HG02981 (cell line): ENCODE measurements at regions not wholly inside any gene's neighbourhood (a gene's known extent, or its start where the extent isn't known, plus 50 kb on each side); places are given as distances from the start of the nearest gene placed in this dataset.

Experiments
- ATAC-seq: cut with Tn5 transposase; IDR thresholded peaks from one replicate; pipeline ENCODE4 v1.9.1; 2021; ENCODE audit warnings: mild to moderate bottlenecking, moderate library complexity; ENCODE audit not compliant: unreplicated experiment

DNA sequence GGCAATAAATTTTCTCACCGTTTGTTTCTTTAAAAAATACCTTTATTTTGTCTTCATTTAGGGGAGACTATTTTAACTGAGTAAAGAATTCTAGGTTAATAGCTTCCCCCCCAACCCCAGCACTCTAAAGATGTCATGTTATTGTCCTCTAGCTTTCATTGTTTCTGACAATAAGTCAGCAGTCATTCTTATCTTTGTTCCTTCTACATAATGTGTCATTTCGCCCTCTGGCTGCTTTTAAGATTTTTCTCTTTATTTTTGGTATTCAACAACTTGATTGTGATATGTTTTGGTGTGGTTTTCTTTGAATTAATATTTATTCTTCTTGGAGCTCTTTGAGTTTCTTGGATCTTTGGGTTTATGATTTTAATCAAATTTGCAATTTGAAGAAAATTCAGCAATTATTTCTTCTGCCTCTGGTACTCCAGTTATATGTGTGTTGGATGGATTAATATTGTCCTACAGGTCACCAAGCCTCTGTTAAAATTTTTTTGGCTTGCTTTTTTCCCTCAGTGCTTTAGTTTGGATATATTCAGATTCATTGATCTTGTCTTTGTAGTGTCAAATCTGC is 64.6 kb upstream of the ELN start:
- ATAC-seq, result no peak

DNA sequence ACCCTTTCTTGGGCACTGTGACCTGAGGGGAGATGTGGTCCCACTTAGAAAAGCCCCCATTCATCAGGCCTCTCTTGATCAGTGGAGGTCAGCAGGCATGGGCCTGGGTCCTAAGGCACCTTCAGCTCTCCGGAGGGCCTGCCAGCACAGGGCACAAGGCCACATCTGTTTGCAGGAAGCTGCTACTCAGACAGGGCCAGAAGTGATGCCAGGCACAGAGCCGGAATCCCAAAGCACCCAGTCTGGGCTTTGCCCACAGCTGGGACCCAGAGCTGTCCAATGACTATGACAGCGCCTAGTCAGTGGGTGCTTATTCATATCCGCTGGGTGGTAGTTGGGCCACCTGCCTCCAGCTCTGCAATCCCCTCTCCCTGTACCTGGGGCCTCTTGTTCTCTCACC is 63.2 kb upstream of the ELN start:
- no peak for ATAC-seq

DNA sequence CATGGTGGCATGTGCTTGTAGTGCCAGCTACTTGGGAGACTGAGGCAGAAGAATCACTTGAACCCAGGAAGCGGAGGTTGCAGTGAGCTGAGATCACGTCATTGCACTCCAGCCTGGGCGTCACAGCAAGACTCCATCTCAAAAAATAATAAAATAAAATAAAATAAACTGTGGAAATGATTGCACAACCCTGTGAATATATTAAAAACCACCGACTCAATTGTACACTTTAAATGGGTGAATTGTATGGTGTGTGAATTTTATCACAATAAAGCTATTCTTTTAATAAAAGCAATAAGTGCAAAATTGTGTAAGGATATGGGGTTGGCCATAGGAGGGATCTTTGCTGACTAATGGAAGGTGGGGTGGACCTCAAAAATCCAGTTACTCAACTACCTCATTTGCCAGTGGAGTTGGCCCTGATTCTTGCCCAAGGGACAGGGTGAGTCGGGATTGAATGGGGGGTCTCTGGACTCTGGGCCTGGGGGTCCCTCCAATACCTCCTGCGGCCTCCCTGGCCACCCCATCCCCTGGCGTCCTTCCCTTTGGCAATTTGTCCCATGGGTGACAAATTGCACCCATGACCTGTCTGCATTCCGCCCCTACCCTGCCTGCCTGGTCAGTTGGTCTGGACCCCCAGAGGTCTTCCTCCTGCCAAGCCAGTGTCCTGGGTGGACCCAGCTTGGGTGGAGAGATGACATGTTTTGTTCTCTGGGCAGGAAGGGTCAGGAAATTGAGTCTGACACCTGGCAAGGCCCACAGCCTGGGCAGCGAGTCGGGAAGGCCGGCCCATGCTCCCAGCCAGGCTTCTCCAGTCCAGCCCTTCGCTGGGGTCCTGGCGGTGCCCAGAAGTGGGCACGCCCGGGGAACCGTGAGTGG is 61.7 kb upstream of the ELN start:
- ATAC-seq, result no peak

DNA sequence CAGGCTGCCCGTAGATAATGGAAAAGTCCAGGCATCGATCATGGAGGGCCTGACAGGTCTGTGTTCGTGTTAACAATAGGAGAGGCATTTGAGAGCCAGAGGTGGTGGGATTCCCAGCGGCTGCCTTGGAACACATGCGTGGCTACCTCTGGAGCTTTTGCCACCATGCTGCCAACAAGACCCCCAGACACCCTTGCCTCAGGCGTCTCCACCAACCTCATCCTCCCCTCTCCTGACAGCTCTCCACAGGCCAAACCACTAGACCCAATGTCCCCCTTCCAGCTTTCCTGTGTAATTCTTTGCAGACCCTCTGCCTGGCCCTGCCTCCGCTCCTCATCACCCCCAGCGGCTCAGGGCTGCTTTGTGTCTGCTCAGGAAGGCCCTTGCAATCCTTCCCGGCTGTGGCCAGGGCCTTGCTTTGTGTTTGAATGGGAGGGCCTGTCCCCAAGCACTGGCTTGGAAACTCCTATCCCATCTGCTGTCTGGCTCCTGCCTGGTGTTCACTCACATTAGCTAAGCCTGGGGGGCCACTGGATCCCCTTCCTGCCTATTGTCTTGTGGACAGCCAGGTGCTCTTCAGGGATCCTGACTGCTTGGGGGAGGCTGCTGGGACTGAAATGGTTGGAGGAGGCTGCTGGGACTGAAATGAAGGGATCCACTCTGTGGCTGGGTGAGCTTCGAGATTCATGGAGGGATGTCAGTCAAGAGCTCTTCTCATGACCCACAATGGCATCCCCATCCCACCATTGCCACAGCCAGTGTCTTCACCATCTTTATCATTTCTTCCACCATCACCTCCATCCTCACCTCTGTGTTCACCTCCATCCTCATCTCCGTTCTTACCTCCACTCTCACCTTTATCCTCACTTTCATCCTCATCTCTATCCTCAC is 60.8 kb upstream of the ELN start:
- no peak for ATAC-seq

DNA sequence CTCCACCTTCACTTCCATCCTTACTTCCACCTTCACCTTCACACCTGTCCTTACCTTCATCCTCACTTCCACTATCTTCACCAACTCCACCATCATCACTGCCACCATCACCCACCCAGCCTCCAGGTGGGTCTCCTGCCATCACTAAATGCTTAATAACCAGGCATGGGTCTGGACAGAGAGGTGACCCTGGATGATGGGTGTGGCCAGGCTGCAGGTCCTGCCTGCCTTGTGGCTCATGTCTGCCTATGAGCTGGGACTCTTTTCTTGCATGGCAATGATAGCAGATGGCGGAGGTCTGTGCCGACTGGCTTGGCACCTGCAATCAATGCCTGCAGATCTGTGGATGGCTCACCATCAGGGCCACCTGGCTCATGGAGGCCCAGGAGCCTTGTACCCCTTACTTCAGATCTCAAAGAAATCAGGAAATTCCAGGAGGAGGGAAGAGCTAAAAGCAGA is 60.1 kb upstream of the ELN start:
- ATAC-seq, result no peak

DNA sequence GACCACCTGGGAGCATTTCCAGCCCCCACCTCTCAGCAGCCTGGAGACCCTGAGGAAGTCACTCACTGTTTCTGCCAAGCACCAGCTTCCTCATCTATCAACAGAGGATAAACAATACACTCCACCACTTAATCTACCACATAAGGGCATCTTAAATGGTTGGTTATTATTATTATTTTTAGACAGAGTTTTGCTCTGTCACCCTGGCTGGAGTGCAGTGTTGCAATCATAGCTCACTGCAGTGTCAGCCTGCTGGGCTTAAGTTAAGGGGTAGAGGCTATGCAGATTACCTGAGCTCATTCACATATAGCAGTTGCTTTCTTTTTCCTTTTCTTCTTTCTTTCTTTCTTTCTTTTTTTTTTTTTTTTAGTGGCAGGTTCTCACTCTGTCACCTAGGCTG is 59.5 kb upstream of the ELN start:
- ATAC-seq, result no peak

DNA sequence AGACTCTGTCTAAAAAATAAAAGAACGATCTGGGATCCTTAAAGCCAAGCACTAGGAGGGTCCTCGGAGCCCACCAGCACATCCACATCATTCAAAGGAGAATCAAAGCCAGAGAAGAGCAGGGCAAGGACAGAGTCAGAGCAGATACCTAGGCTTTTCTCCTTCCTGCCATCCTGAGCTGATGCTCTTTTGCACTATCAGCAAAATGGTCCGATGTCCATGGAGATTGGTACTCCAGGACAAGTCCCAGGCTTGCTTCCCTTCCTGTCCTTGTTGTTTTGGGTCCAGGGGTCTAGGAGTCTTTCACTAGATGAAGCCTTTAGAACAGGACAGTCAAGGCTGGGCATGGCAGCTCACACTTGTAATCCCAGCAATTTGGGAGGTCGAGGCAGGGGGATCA is 58.0 kb upstream of the ELN start:
- ATAC-seq, result no peak

DNA sequence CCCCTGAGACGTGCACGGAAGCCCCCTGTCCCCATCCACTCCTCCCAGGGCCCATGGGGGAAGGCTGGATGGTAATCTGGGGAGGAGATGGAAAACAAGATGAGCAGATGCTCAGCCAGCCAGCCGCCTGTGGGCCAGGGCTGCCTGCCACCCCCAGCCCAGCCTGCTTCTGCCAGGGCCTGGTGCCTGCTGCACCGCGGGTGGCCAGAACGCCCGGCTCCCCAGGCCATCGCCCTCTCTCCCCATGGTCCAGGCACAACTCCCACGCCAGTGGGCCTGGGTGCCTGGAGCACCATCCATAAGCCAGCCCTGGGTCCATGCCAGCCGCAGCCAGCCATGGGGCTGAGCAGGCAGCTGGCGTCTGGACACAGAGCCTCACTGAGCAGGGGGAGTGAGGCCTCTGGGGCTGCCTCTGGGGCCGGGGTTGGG is 57.2 kb upstream of the ELN start:
- peak; percentile 13 for ATAC-seq

DNA sequence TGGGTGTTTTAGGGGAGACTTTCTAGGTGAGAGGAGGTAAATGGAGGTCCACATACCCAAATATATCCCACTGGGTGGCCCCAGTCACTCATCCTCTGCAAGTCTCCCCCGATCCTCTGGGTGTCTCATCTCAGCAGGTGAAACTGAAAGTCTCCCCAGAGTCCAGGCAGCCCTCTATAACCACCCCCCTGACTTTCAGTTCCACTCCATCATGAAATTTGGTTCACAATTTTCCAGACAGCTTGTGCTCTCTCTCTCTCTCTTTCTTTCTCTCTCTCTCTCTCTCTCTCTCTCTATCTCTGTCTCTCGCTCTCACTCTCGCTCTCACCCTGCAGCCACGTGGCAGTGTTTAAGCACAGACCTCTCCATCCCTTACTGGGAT is 56.7 kb upstream of the ELN start:
- ATAC-seq, result peak; percentile 57

DNA sequence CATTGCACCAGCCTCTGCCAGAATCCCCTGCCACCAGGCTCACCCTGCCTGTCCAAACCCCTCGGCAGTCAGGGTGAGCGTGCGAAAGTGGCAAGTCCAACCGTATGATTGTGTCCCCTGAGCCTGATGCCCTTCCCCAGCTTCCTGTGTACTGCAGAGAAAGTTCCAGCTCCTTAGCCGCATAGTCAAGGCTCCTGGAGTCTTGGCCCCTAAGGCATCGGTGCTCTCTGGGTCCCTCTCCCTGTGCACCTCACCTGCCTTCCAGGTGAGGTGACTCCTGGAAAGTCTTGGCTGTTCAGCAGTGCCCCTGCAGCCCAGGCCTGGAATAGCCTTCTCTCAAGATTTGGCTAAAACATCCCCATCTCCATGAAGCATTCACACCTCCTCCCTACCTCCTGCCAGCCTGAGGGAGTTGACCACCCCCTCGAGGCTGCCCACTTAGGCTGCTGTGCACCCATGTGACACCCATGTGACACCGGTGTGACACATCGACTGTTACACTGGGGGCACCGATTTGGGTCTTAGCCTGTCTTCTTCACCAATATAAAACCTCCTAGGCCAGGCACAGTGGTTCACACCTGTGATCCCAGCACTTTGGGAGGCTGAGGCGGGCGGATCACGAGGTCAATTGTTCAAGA is 56.1 kb upstream of the ELN start:
- no peak for ATAC-seq

DNA sequence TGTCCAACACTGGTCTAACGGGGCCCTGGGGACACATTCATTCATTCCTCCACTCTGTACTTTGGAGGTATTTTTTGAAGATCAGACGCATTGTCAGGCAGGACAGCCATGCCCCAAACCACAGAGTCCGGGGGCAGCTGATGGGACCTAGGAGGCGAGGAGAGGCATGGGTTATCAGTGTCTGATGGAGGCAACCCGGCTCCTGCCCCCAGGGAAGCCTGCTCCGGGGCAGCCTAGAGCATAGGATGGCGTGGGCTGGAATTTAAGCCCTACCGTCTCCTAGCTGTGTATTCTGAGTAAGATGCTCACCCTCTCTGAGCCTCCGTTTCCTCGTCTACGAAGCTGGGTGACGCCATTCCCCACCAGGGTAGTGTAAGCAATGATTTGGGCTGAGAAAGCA is 55.4 kb upstream of the ELN start:
- no peak for ATAC-seq

DNA sequence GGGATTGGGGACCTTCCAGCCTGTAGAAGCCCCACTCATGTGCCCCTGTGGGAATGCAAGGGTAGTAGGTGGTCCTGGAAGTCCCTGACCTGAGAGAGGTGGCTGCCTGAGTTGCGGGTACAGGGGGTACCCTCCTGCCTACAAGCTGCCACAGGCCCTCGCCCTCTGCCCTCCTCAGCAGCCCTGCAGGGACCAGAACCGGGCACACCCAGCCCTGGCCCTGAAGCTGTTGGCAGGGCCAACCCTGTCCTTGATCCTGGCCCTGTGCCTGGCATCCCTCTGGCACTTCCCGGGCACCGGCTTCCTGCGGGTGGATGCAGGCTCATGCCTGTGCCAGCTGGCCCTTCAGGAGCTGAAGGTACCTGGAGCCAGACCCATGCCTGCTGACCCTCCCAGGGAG is 54.9 kb upstream of the ELN start:
- no peak for ATAC-seq

DNA sequence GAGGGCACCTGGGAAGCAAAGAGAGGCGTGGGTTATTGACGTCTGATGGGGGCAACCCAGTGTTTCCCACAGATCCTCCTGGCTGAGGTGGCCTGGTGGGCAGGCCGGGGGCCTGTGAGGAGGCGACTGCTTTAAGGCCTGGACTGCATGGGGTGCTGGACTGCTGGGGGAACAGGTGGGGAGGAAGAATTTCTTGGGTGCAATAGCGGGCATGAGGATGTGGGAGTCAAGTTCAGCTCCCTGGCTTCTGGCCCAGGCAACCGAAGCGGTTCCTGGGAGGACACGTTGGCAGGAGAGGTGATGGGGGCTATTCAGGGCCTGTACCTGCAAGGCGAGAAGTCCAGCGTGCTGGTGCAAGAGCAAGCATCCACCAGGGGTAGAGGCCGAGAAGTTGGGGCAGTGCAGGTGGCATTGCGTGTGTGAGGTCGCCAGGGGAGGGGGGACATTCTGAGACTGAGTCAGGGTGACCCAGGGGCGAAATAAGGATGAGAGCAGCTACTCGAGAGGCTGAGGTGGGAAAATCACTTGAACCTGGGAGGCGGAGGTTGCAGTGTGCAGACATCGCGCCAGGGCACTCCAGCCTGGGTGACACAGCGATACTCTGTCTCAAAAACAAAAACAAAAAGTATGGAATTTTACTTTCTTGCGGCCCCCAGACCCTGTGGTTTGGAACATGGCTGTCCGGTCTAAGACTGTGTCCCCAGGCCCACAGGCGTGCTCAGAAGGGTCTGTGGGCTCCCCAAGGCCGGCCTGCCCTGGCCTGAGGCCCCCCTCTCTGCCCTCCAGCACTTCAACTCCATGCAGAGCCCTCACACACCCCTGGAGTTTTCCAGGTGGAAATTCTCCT is 53.6 kb upstream of the ELN start:
- no peak for ATAC-seq

DNA sequence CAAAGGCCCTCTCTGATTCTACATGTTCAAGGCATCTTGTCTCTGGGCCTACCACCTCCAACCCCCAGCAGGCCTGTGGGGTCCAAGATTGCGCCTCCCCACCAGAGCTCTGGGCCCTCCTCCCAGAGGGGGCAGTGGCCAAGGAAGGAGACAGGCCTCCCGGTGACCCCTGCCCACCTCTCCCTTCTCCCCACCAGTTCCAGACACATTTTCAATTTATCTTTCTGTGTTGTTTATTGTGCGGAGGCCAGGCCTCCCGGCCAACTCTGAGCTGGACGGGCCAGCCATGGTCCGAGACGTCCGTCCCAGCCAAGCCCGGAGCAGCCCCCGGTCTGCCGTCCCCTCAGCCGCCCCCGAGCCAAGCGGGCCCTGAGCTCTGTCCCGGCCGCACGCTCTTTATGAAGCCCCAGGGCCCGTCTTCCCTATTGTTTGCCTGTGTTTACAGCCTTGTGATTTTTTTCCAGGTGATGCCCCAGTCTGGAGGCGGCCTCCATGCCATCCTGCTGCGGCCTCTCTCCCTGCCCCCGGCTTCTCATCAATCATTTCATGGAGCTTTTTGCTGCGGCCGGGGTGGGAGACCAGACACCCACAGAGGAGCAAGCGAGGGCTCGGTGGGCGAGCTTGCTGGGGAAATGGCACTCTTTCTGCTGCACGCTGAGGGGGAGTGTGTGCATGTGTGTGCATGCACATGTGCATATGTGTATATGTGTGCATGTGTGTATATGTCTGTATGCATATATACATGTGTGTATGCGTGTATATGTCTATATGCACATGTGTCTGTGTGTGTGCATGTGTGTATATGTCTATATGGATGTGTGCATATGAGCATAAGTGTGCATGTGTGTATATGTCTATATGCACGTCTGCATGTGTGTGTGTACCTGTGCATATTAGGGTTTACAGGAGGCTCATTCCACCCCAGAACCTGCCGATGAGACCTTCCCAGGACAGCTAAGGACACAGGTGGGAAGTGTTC is 52.7 kb upstream of the ELN start:
- ATAC-seq, result no peak

DNA sequence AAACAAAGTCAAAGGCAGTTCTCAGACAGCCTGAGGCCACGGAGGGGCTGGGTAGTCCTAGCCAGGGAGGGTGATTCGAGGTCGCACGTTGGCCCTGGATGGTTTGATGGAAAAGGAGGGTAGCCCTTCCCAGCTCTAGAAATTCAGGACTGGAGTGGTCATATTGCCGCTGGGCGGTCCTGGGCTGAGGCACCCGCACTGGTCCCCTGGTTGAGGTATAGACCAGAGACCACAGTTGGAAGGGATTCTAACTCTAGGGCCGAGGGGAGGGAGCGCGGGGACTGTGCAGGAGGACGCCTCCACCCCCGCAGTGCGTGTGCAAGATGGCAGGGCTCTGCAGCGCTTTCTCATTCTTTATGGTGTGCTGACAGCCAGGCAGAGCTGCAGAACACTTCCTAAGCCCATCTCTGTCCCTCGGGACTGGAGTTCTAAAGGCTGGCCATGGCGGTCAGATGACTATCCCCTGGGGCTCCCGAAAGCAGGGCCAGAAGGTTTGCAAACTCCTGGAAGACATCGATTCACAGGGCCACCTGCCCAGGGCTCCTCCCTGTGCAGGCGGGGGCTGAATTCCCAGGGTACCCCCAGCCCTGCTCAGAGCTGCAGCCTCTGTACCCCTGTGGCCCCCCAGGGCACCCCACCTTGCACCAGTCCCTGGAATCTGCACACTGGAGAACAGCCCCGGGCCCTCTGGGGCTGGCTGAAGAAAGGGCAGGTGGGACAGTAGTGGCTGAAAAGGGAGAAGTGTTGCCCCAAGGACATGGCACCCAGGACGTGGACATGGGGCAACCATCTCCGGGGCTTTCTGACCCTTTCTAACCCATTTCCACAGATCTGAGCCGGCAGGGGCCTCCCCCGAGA is 51.0 kb upstream of the ELN start:
- no peak for ATAC-seq

DNA sequence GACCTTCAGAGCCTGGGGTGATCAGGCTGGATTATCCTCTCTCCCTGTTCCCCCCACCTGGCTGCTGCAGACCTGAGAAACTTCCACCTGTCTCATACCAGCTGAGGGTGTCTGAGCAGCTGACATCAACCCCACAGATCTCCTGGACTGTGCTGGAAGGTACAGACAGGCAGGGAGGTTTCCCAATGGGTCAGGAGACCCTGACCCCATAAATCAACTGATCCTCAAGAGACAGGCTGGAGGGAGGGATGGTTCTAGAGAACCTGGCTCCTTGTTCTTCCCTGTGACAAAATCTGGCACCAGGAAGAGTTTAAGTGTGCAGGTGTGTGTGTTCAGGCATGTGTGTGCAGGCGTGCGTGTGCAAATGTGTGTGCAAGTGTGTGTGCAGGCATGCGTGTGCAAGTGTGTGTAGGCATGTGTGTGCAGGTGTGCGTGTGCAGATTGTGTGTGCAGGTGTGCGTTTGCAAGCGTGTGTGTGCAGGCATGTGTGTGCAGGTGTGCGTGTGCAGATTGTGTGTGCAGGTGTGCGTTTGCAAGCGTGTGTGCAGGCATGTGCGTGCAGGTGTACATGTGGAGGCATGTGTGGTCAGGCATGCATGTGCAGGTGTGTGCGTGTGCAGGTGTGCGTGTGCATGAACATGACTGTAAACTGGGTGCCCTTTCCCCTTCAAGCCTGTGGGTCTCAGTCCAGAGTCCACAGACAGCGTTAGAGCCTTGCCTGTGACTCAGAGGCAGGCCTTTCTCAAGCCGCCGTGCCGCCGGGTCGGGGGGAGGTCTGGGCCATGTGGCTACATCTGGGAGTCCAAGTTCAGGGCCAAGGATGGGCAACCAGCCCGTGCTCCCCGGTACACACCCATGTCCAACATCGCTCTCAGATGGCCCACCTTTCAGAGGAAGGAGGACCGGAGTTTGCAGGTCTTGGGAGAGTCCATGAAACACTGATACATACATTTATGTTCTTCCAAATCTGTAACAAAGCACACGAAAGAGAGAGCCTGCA is 50.1 kb upstream of the ELN start:
- no peak for ATAC-seq
